Muscle layer of colon (tissue), 2 donors: ENCODE measurements at regions not wholly inside any gene's neighbourhood (a gene's known extent, or its start where the extent isn't known, plus 50 kb on each side); places are given as distances from the start of the nearest gene placed in this dataset.
"Not testable (repeated sequence)": the region's sequence is repeated elsewhere in the genome, so short reads cannot be mapped to it uniquely, and the experiment has no call there.

Experiments
- H3K27ac ChIP-seq: one replicate; pipeline ENCODE4 v1.7.0; 2013; ENCODE audit warnings: low read depth, mild to moderate bottlenecking, low read length, moderate library complexity
- H3K27me3 ChIP-seq, 2 donors: one replicate each; pipeline ENCODE4 v1.7.0; 2013; ENCODE audit warnings: low read length in 2 of 2, mild to moderate bottlenecking in 2 of 2; ENCODE audit not compliant: insufficient read depth in 2 of 2, control insufficient read depth in 1 of 2
- H3K36me3 ChIP-seq: one replicate; pipeline ENCODE4 v1.7.0; 2013; ENCODE audit warnings: mild to moderate bottlenecking, low read length; ENCODE audit not compliant: insufficient read depth
- H3K4me1 ChIP-seq: one replicate; pipeline ENCODE4 v1.7.0; 2013; ENCODE audit warnings: mild to moderate bottlenecking, low read length; ENCODE audit not compliant: insufficient read depth
- H3K4me3 ChIP-seq, 2 donors: one replicate each; pipeline ENCODE4 v1.7.0; 2013; ENCODE audit warnings: low read length in 2 of 2, low read depth in 1 of 2, mild to moderate bottlenecking in 1 of 2, moderate library complexity in 1 of 2
- H3K9ac ChIP-seq: one replicate; pipeline ENCODE4 v1.7.0; 2013; ENCODE audit warnings: low read length
- H3K9me3 ChIP-seq: one replicate; pipeline ENCODE4 v1.7.0; 2013; ENCODE audit warnings: mild to moderate bottlenecking, low read length
- donor health status: abdominal sarcoma.
- donor health status: Adenocarcinoma of cecum.

GRCh38 chr7:65221683-65222082, 152.0 kb upstream of the ZNF92 start:
- H3K27ac ChIP-seq, result no peak overlapping the region
- no peaks in the 10 kb centered on the region for H3K9me3 ChIP-seq
- H3K4me1 ChIP-seq, result no peaks in the 10 kb centered on the region
- H3K27me3 ChIP-seq, result no peaks in the 10 kb centered on the region
- H3K4me3 ChIP-seq, result no peak overlapping the region
- H3K9ac ChIP-seq, result no peak overlapping the region
- no peaks in the 10 kb centered on the region for H3K36me3 ChIP-seq

- Histone ChIP-seq H3K9me3 (no peaks in the 10 kb centered on the region), H3K27me3 (no peaks in the 10 kb centered on the region), H3K9ac (no peak overlapping the region), H3K4me3 (no peak overlapping the region), H3K27ac (no peak overlapping the region), H3K4me1 (no peaks in the 10 kb centered on the region), H3K36me3 (no peaks in the 10 kb centered on the region)
These were observed 154.0 kb upstream of the ZNF92 start for GRCh38 chr7:65219623-65220022.

GRCh38 chr7:65216469-65216868, 157.2 kb upstream of the ZNF92 start:
- H3K4me3 ChIP-seq, result no peak overlapping the region
- H3K27ac ChIP-seq, result no peak overlapping the region
- no peaks in the 10 kb centered on the region for H3K4me1 ChIP-seq
- no peaks in the 10 kb centered on the region for H3K27me3 ChIP-seq
- no peaks in the 10 kb centered on the region for H3K9me3 ChIP-seq
- H3K36me3 ChIP-seq, result no peaks in the 10 kb centered on the region
- no peak overlapping the region for H3K9ac ChIP-seq

GRCh38 chr7:65213260-65213659, 160.4 kb upstream of the ZNF92 start:
- not testable (repeated sequence) for H3K36me3 ChIP-seq, H3K4me1 ChIP-seq, H3K27me3 ChIP-seq, H3K4me3 ChIP-seq, H3K9me3 ChIP-seq, H3K9ac ChIP-seq, H3K27ac ChIP-seq

GRCh38 chr7:65199221-65199620, 174.4 kb upstream of the ZNF92 start:
- not testable (repeated sequence) for H3K4me3 ChIP-seq, H3K4me1 ChIP-seq, H3K27ac ChIP-seq, H3K27me3 ChIP-seq, H3K9ac ChIP-seq, H3K36me3 ChIP-seq, H3K9me3 ChIP-seq

- H3K9ac ChIP-seq, H3K36me3 ChIP-seq: not testable (repeated sequence)
These were observed 180.2 kb upstream of the ZNF92 start for GRCh38 chr7:65193334-65194058.

GRCh38 chr7:65177041-65177440, 170.6 kb upstream of the ERV3-1 start:
- not testable (repeated sequence) for H3K36me3 ChIP-seq, H3K4me1 ChIP-seq, H3K27me3 ChIP-seq, H3K4me3 ChIP-seq, H3K27ac ChIP-seq, H3K9me3 ChIP-seq, H3K9ac ChIP-seq

More at GRCh38 chr7:65193334-65194058, 180.2 kb upstream of the ZNF92 start:
- H3K4me3 ChIP-seq, H3K4me1 ChIP-seq, H3K27ac ChIP-seq, H3K9me3 ChIP-seq, H3K27me3 ChIP-seq: not testable (repeated sequence)

- not testable (repeated sequence) for H3K27me3 ChIP-seq, H3K4me1 ChIP-seq, H3K9ac ChIP-seq, H3K36me3 ChIP-seq, H3K9me3 ChIP-seq, H3K4me3 ChIP-seq, H3K27ac ChIP-seq
These were observed 143.6 kb upstream of the ERV3-1 start for GRCh38 chr7:65150105-65150504.

GRCh38 chr7:65146118-65146914, 139.8 kb upstream of the ERV3-1 start:
- H3K27me3 ChIP-seq, H3K9me3 ChIP-seq, H3K9ac ChIP-seq, H3K27ac ChIP-seq, H3K4me1 ChIP-seq, H3K36me3 ChIP-seq, H3K4me3 ChIP-seq: not testable (repeated sequence)

GRCh38 chr7:65145710-65146109, 139.2 kb upstream of the ERV3-1 start:
- not testable (repeated sequence) for H3K27me3 ChIP-seq, H3K4me3 ChIP-seq

GRCh38 chr7:65145008-65145407, 138.5 kb upstream of the ERV3-1 start:
- not testable (repeated sequence) for H3K4me1 ChIP-seq, H3K27ac ChIP-seq

More at GRCh38 chr7:65145710-65146109, 139.2 kb upstream of the ERV3-1 start:
- H3K9ac ChIP-seq, H3K4me1 ChIP-seq, H3K36me3 ChIP-seq, H3K9me3 ChIP-seq, H3K27ac ChIP-seq: not testable (repeated sequence)

GRCh38 chr7:65144557-65144956, 138.1 kb upstream of the ERV3-1 start:
- not testable (repeated sequence) for H3K36me3 ChIP-seq, H3K4me3 ChIP-seq, H3K27me3 ChIP-seq, H3K27ac ChIP-seq, H3K9ac ChIP-seq, H3K4me1 ChIP-seq, H3K9me3 ChIP-seq

More at GRCh38 chr7:65145008-65145407, 138.5 kb upstream of the ERV3-1 start:
- not testable (repeated sequence) for H3K4me3 ChIP-seq, H3K9me3 ChIP-seq, H3K9ac ChIP-seq, H3K36me3 ChIP-seq, H3K27me3 ChIP-seq
